ENCODE measurements at regions not wholly inside any gene's neighbourhood (a gene's known extent, or its start where the extent isn't known, plus 50 kb on each side); places are given as distances from the start of the nearest gene placed in this dataset.
"Not testable (repeated sequence)": the region's sequence is repeated elsewhere in the genome, so short reads cannot be mapped to it uniquely, and the experiment has no call there.

DNA sequence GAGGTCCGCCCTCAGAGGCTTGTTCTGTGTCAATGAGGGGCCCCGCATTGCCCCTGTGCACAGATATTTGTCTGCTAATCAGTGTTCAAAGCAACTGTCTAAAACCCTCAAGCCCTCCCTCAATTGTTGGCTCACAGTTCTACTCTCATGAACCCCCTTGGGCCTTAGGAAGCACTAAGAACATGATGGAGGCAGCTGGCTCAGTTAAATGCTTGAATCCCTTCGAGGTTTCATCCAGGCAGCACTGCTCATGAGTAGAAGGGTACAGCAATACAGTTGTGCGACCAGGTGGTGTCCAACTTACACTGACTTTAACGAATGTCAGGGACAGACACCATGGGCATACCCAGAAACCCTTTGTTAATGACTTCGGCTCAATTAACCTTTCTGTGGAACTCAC, 89.2 kb upstream of the WSCD1 start:
- H3K27ac ChIP-seq (replicated peaks) = no peak overlapping the region
- intact Hi-C loops (cut with micrococcal nuclease) = no loop called here
- peaks cover 48% of the 10 kb centered on the region for H3K27me3 ChIP-seq (ENCODE audit: low read depth)
- H3K9me3 ChIP-seq (replicated peaks) = no peaks in the 10 kb centered on the region
- H3K36me3 ChIP-seq = no peaks in the 10 kb centered on the region
- TF ChIP-seq, protein P1, sequence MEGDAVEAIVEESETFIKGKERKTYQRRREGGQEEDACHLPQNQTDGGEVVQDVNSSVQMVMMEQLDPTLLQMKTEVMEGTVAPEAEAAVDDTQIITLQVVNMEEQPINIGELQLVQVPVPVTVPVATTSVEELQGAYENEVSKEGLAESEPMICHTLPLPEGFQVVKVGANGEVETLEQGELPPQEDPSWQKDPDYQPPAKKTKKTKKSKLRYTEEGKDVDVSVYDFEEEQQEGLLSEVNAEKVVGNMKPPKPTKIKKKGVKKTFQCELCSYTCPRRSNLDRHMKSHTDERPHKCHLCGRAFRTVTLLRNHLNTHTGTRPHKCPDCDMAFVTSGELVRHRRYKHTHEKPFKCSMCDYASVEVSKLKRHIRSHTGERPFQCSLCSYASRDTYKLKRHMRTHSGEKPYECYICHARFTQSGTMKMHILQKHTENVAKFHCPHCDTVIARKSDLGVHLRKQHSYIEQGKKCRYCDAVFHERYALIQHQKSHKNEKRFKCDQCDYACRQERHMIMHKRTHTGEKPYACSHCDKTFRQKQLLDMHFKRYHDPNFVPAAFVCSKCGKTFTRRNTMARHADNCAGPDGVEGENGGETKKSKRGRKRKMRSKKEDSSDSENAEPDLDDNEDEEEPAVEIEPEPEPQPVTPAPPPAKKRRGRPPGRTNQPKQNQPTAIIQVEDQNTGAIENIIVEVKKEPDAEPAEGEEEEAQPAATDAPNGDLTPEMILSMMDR (IDR thresholded peaks at IDR 0.05; ENCODE audit: borderline replicate concordance) = no peak
- DNase-seq = no peak
- no peaks in the 10 kb centered on the region for H3K4me1 ChIP-seq
- H3K4me3 ChIP-seq = no peak overlapping the region

DNA sequence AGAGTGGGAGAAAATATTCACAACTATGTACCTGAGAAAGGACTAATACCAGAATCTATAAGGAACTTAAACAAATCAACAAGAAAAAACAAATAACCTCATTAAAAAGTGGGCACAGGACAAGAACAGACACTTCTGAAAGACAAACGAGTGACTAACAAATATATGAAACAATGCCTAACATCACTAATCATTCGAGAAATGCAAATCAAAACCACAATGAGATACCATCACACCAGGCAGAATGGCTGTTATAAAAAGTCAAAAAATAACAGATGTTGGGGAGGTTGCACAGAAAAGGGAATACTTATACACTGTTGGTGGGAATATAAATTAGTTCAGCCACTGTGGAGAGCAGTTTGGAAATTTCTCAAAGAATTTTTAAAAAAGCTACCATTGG, 83.5 kb upstream of the WSCD1 start:
- TF ChIP-seq, protein P1 (IDR thresholded peaks at IDR 0.05; ENCODE audit: borderline replicate concordance) = no peak
- intact Hi-C loops (cut with micrococcal nuclease) = no loop called here
- H3K4me3 ChIP-seq = no peak overlapping the region
- H3K27ac ChIP-seq (replicated peaks) = no peak overlapping the region
- no peaks in the 10 kb centered on the region for H3K4me1 ChIP-seq
- no peaks in the 10 kb centered on the region for H3K9me3 ChIP-seq (replicated peaks)
- H3K36me3 ChIP-seq = no peaks in the 10 kb centered on the region
- DNase-seq = no peak
- peaks cover 3% of the 10 kb centered on the region for H3K27me3 ChIP-seq (ENCODE audit: low read depth)

GRCh38 chr17:6000426-6000825, 69.8 kb upstream of the WSCD1 start:
- intact Hi-C loops (cut with micrococcal nuclease) = no loop called here
- Histone ChIP-seq H3K4me3 (no peak overlapping the region), H3K9me3 (replicated peaks) (no peaks in the 10 kb centered on the region), H3K27ac (replicated peaks) (no peak overlapping the region), H3K27me3 (ENCODE audit: low read depth) (peaks cover 62% of the 10 kb centered on the region), H3K4me1 (no peaks in the 10 kb centered on the region), H3K36me3 (no peaks in the 10 kb centered on the region)
- TF ChIP-seq, protein P1 (IDR thresholded peaks at IDR 0.05; ENCODE audit: borderline replicate concordance) = no peak
- DNase-seq = no peak

- H3K9me3 ChIP-seq (replicated peaks); H3K27ac ChIP-seq (replicated peaks); DNase-seq; H3K4me3 ChIP-seq; H3K36me3 ChIP-seq; intact Hi-C loops (cut with micrococcal nuclease); H3K4me1 ChIP-seq: not testable (repeated sequence)
- H3K27me3 ChIP-seq (ENCODE audit: low read depth) = peaks cover 61% of the 10 kb centered on the region
Measured at GRCh38 chr17:6003221-6003620, 67.0 kb upstream of the WSCD1 start.

DNA sequence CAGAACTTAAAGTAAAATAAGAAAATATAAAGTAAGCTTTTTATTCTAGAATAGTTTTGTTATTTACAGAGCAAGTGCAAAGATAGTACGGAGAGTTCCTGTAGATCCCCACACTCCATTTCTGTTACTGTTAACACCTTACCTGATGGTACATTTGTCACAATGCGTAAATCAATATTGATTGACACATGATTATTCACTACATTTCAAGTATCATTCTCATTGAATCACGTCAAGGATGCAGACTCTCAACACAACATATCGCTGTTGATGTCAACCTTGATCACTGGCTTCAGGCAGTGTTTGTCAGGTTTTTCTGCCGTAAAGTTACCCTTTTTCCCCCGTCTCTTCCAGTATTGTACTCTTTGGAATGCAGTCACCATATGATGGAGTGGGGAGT, 64.2 kb upstream of the WSCD1 start:
- peaks cover 59% of the 10 kb centered on the region for H3K27me3 ChIP-seq (ENCODE audit: low read depth)
- no peak overlapping the region for H3K27ac ChIP-seq (replicated peaks)
- H3K4me1 ChIP-seq = no peaks in the 10 kb centered on the region
- no peak for DNase-seq
- no peaks in the 10 kb centered on the region for H3K36me3 ChIP-seq
- intact Hi-C loops (cut with micrococcal nuclease) = no loop called here
- TF ChIP-seq, protein P1 (IDR thresholded peaks at IDR 0.05; ENCODE audit: borderline replicate concordance) = no peak
- H3K9me3 ChIP-seq (replicated peaks) = no peaks in the 10 kb centered on the region
- H3K4me3 ChIP-seq = no peak overlapping the region

DNA sequence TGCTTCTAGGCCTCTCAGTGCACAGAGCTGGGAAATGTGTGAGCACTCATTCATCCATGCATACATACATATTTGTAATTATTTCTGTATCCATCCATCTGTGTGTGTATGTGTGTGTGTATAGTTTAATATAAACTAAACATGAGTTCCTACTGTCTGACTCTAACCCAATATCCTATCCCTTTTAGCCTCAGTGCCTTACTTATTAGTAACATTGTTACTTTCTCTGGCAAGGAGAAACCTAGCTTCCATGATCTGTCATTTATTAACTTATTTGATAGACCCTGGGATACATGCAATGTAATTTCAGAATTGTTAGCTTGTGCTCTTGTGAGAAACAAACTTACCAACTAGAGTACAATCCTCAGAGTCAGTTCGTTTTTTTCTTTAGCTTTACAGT, 59.0 kb upstream of the WSCD1 start:
- H3K36me3 ChIP-seq = no peaks in the 10 kb centered on the region
- no peak overlapping the region for H3K4me3 ChIP-seq
- peaks cover 63% of the 10 kb centered on the region for H3K27me3 ChIP-seq (ENCODE audit: low read depth)
- DNase-seq = no peak
- H3K9me3 ChIP-seq (replicated peaks) = no peaks in the 10 kb centered on the region
- no peak overlapping the region for H3K27ac ChIP-seq (replicated peaks)
- H3K4me1 ChIP-seq = no peaks in the 10 kb centered on the region
- TF ChIP-seq, protein P1 (IDR thresholded peaks at IDR 0.05; ENCODE audit: borderline replicate concordance) = no peak
- intact Hi-C loops (cut with micrococcal nuclease) = no loop called here
